Ishikawa (cell line): ENCODE measurements at regions not wholly inside any gene's neighbourhood (a gene's known extent, or its start where the extent isn't known, plus 50 kb on each side); places are given as distances from the start of the nearest gene placed in this dataset.

Experiments used
- CEBPB ChIP-seq: IDR thresholded peaks from 2 replicates; pipeline ENCODE4 v1.6.1; 2012
- CREB1 ChIP-seq: IDR thresholded peaks from 2 replicates; pipeline ENCODE4 v1.6.1; 2012; ENCODE audit warnings: low read depth
- EGR1 ChIP-seq: IDR thresholded peaks from 2 replicates; pipeline ENCODE4 v1.6.1; 2012
- EP300 ChIP-seq: IDR thresholded peaks from 2 replicates; pipeline ENCODE4 v1.6.1; 2012; ENCODE audit warnings: borderline replicate concordance
- FOXM1 ChIP-seq: IDR thresholded peaks from 2 replicates; pipeline ENCODE4 v1.6.1; 2012; ENCODE audit warnings: low read depth, borderline replicate concordance
- NFIC ChIP-seq: IDR thresholded peaks from 2 replicates; pipeline ENCODE4 v1.6.1; 2012
- RAD21 ChIP-seq: IDR thresholded peaks from 2 replicates; pipeline ENCODE4 v1.6.1; 2012; ENCODE audit warnings: low read depth
- REST ChIP-seq: IDR thresholded peaks from 2 replicates; pipeline ENCODE4 v1.6.1; 2012; ENCODE audit warnings: low read depth, mild to moderate bottlenecking
- TAF1 ChIP-seq: IDR thresholded peaks from 2 replicates; pipeline ENCODE4 v1.6.1; 2012; ENCODE audit warnings: low read depth, mild to moderate bottlenecking
- TCF12 ChIP-seq: IDR thresholded peaks from 2 replicates; pipeline ENCODE4 v1.6.1; 2012; ENCODE audit warnings: low read depth
- TEAD4 ChIP-seq: IDR thresholded peaks from 2 replicates; pipeline ENCODE4 v1.6.1; 2012
- YY1 ChIP-seq: IDR thresholded peaks from 2 replicates; pipeline ENCODE4 v1.6.1; 2012; ENCODE audit warnings: low read depth
- ZBTB7A ChIP-seq: IDR thresholded peaks from 2 replicates; pipeline ENCODE4 v1.6.1; 2012; ENCODE audit warnings: low read depth
- TF ChIP-seq, protein P1 (sequence below): IDR thresholded peaks from 2 replicates; pipeline ENCODE4 v1.6.1; 2012
- TF ChIP-seq, protein P2 (sequence below): IDR thresholded peaks from 2 replicates; pipeline ENCODE4 v1.6.1; 2012

GRCh38 chr3:124318656-124319055 is 326.7 kb upstream of the ROPN1 start:
- TF ChIP-seq, protein P1, sequence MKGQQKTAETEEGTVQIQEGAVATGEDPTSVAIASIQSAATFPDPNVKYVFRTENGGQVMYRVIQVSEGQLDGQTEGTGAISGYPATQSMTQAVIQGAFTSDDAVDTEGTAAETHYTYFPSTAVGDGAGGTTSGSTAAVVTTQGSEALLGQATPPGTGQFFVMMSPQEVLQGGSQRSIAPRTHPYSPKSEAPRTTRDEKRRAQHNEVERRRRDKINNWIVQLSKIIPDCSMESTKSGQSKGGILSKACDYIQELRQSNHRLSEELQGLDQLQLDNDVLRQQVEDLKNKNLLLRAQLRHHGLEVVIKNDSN, result no peak
- TF ChIP-seq YY1, result no peak

DNA sequence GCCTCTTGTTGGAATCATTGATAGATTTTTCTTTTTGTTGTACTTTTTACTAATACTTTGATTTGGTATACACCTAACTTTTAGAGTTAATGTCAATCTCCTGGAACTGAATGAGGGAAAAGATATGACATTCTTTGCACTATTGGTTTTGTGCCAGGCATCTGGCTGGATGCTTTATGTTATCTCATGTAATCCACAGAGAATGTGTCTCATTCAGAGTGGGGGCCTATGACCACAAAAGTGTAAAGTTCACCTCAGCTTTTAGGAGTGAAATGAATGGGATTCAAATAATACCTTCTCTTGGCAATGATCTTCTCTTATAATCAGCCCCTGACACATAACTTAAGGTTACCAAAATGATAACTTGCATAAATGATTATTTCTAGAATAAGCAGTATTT is 329.1 kb upstream of the ROPN1 start:
- no peak for TF ChIP-seq TEAD4
- TF ChIP-seq FOXM1, result no peak
- TF ChIP-seq EGR1, result no peak
- no peak for TF ChIP-seq RAD21
- TF ChIP-seq, protein P2, sequence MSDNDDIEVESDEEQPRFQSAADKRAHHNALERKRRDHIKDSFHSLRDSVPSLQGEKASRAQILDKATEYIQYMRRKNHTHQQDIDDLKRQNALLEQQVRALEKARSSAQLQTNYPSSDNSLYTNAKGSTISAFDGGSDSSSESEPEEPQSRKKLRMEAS, result no peak
- no peak for TF ChIP-seq TCF12
- no peak for TF ChIP-seq CEBPB
- TF ChIP-seq, protein P1, result no peak
- TF ChIP-seq NFIC, result no peak
- TF ChIP-seq TAF1, result no peak
- TF ChIP-seq EP300, result no peak
- no peak for TF ChIP-seq YY1

DNA sequence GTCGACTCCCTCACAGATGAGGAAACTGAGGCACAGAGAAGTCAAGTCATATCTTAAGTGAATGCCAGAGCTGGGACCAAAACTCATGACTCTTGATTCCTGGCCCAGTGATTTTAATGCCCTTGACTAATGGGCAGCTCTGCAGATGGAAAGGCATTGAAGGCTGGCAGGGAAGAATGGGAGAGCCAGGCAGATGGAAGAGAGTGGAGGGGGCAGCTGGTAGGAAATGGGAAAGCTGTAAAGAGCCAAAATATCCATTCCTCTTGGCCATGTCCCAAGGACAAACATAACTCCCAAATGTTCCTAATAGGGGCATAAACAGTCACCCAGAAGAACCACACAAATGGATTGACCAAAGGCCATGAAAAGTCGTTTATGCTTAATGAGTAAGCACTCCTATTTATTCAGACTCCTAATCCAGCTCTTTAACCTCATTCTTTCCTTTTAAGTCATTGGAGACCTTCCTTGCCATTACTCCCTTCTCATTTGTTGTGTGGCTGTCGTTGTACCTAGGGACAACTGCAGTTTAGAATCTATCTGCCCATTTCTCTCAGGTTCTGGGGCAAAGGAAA is 330.5 kb upstream of the ROPN1 start:
- no peak for TF ChIP-seq EP300

DNA sequence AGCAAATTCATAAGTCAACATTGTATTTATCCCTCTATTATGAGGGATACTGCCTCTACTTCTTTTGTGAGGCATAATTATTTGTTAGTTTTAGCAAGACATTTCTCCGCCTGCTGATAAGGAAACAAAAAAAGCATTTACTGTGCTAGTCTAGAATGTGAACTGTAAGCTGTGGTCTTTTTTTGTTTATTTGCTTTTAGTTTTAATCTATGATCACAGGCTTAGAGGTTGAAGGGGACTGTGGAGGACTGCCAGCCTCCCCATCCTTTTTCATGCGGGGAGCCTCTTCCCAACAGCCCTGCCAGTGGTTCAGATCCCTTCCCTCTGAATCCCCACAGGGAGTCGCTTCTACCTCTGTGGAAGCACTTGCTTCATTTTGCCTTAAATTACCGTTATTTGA is 331.0 kb upstream of the ROPN1 start:
- TF ChIP-seq TCF12 (no peak), ZBTB7A (no peak), TAF1 (no peak)
- TF ChIP-seq, protein P1, result no peak
- TF ChIP-seq, protein P2, result no peak

GRCh38 chr3:124325248-124325647 is 333.3 kb upstream of the ROPN1 start:
- no peak for TF ChIP-seq TEAD4
- no peak for TF ChIP-seq FOXM1
- no peak for TF ChIP-seq REST
- TF ChIP-seq YY1, result no peak
- no peak for TF ChIP-seq RAD21
- TF ChIP-seq, protein P1, result no peak
- no peak for TF ChIP-seq EGR1
- no peak for TF ChIP-seq NFIC
- TF ChIP-seq, protein P2, result no peak
- TF ChIP-seq EP300, result no peak
- TF ChIP-seq TCF12, result no peak
- TF ChIP-seq CREB1, result no peak
- TF ChIP-seq CEBPB, result no peak
- TF ChIP-seq ZBTB7A, result no peak
- TF ChIP-seq TAF1, result no peak

- TF ChIP-seq CREB1 (no peak), TAF1 (no peak)
Measured at GRCh38 chr3:124329723-124330122, 337.8 kb upstream of the ROPN1 start.

DNA sequence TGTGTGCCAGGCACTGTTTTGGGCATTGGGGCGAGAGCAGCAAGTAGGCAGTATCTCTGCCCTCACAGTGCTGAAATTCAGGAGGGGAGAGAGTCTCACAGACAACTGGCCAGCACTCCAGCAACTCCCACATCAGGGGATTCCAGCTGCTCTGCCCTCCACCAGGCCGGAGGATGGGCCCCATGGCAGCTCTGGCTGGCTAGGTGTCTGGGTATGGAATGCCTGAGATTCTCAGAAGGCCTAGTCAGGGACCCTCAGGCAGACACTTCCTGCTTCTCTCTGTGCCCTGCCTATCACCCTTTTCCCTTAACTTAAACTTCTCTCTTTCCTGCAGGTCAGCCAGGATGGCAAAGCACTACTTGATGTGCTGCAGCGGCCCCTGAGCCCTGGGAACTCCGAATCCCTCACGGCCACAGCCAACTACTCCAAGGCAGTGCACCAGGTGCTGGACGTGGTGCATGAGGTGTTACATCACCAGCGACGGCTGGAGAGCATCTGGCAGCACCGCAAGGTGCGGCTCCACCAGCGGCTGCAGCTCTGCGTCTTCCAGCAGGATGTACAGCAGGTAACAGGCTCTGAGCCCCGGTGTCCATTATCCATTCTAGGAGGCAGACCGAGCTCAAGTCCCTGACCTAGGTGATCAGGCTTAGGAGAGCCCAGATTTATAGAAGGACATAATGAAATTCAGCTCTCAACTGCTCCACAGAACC is 342.2 kb upstream of the ROPN1 start:
- TF ChIP-seq CEBPB (no peak), REST (no peak), EGR1 (no peak), NFIC (no peak), TAF1 (no peak), RAD21 (no peak), TEAD4 (no peak), YY1 (no peak)
- TF ChIP-seq, protein P1, result no peak
